Middle frontal gyrus (tissue), 1 donor: ENCODE measurements at regions not wholly inside any gene's neighbourhood (a gene's known extent, or its start where the extent isn't known, plus 50 kb on each side); places are given as distances from the start of the nearest gene placed in this dataset.

Experiments used
- DNase-seq: peaks from one replicate; pipeline ENCODE4 v3.0.0-alpha.2; 2015; ENCODE audit warnings: low spot score; ENCODE audit errors: extremely low spot score

- no peak for DNase-seq
Observed at GRCh38 chr4:97491856-97492255, 651.4 kb downstream of the STPG2 start.

- no peak for DNase-seq
Observed at GRCh38 chr4:97493815-97494518, 649.3 kb downstream of the STPG2 start.

GRCh38 chr4:97496298-97496873 lies 646.9 kb downstream of the STPG2 start:
- DNase-seq, result no peak

GRCh38 chr4:97498875-97499274 lies 644.4 kb downstream of the STPG2 start:
- no peak for DNase-seq

- no peak for DNase-seq
Observed at GRCh38 chr4:97500423-97500822, 642.9 kb downstream of the STPG2 start.

- no peak for DNase-seq
Observed at GRCh38 chr4:97504713-97505112, 638.6 kb downstream of the STPG2 start.

- DNase-seq, result no peak
Observed at GRCh38 chr4:97507587-97508245, 635.6 kb downstream of the STPG2 start.
